K562 (cell line): ENCODE measurements at regions not wholly inside any gene's neighbourhood (a gene's known extent, or its start where the extent isn't known, plus 50 kb on each side); places are given as distances from the start of the nearest gene placed in this dataset.

Experiments
- FOXK1 ChIP-seq: sonication (generic); formaldehyde crosslinking; IDR thresholded peaks from 2 replicates; pipeline ENCODE4 v1.8.0; 2022; ENCODE audit warnings: missing genetic modification reagents, mild to moderate bottlenecking, borderline replicate concordance
- HDGF ChIP-seq: fragments of 450-650 bp; IDR thresholded peaks from 2 replicates; pipeline ENCODE4 v1.6.1; 2016
- IRF1 ChIP-seq: sonication (generic); formaldehyde crosslinking; IDR thresholded peaks from 2 replicates; pipeline ENCODE4 v1.8.0; 2022; ENCODE audit warnings: missing genetic modification reagents, mild to moderate bottlenecking, borderline replicate concordance
- JUN ChIP-seq, 2 experiments: sonication (generic) in 1 of 2; formaldehyde crosslinking in 1 of 2; IDR thresholded peaks; 2 replicates each; pipeline versions ENCODE4 v1.6.1 to v1.8.0; 2012 to 2022; ENCODE audit warnings: borderline replicate concordance in 2 of 2, mild to moderate bottlenecking in 2 of 2, improper control_type of control experiment in 1 of 2, low read depth in 1 of 2, low read length in 1 of 2, missing genetic modification reagents in 1 of 2
- KAT7 ChIP-seq: sonication (generic); formaldehyde crosslinking; IDR thresholded peaks from 2 replicates; pipeline ENCODE4 v1.8.0; 2022; ENCODE audit warnings: missing genetic modification reagents, mild to moderate bottlenecking, borderline replicate concordance
- LARP7 ChIP-seq: fragments of 450-650 bp; IDR thresholded peaks from 2 replicates; pipeline ENCODE4 v1.6.1; 2016
- MTA3 ChIP-seq: fragments of 450-650 bp; formaldehyde crosslinking; IDR thresholded peaks from 2 replicates; pipeline ENCODE4 v1.6.1; 2017; ENCODE audit warnings: mild to moderate bottlenecking, borderline replicate concordance
- POLR2A ChIP-seq: fragments of 450-650 bp; conservative IDR thresholded peaks from 2 replicates; pipeline ENCODE4 v1.6.1; 2016
- SP1 ChIP-seq: sonication (generic); formaldehyde crosslinking; IDR thresholded peaks from 2 replicates; pipeline ENCODE4 v1.8.1; 2022; ENCODE audit warnings: mild to moderate bottlenecking, missing genetic modification reagents
- TCF7L2 ChIP-seq: fragments of 150-350 bp; IDR thresholded peaks from 2 replicates; pipeline ENCODE4 v1.6.1; 2016; ENCODE audit warnings: low read depth, mild to moderate bottlenecking, low read length, moderate library complexity
- ZC3H4 ChIP-seq: sonication (generic); formaldehyde crosslinking; IDR thresholded peaks from 2 replicates; pipeline ENCODE4 v1.9.0; 2021; ENCODE audit warnings: missing genetic modification reagents, borderline replicate concordance
- ZNF57 ChIP-seq: fragments of 450-650 bp; formaldehyde crosslinking; IDR thresholded peaks from 2 replicates; pipeline ENCODE4 v1.4.0; 2020; ENCODE audit warnings: mild to moderate bottlenecking, moderate library complexity
- TF ChIP-seq, protein P1 (sequence below), 2 experiments: fragments of 450-650 bp; formaldehyde crosslinking in 1 of 2; IDR thresholded peaks; 2 replicates each; pipeline versions ENCODE4 v1.4.0 to v1.6.1; 2014 to 2020; ENCODE audit warnings: mild to moderate bottlenecking in 2 of 2, borderline replicate concordance in 1 of 2, low read depth in 1 of 2

- TF ChIP-seq KAT7 (CRISPR knock-in tag): no peak
- no peak for TF ChIP-seq ZC3H4 (CRISPR knock-in tag)
- no peak for TF ChIP-seq POLR2A
- no peak for TF ChIP-seq SP1 (CRISPR knock-in tag)
- TF ChIP-seq LARP7: no peak
- no peak for TF ChIP-seq JUN (IDR thresholded peaks at IDR 0.05; ENCODE audit: borderline replicate concordance, low read depth, low read length)
- TF ChIP-seq JUN (CRISPR knock-in tag; IDR thresholded peaks at IDR 0.05; ENCODE audit: borderline replicate concordance): no peak
- TF ChIP-seq, protein P1, sequence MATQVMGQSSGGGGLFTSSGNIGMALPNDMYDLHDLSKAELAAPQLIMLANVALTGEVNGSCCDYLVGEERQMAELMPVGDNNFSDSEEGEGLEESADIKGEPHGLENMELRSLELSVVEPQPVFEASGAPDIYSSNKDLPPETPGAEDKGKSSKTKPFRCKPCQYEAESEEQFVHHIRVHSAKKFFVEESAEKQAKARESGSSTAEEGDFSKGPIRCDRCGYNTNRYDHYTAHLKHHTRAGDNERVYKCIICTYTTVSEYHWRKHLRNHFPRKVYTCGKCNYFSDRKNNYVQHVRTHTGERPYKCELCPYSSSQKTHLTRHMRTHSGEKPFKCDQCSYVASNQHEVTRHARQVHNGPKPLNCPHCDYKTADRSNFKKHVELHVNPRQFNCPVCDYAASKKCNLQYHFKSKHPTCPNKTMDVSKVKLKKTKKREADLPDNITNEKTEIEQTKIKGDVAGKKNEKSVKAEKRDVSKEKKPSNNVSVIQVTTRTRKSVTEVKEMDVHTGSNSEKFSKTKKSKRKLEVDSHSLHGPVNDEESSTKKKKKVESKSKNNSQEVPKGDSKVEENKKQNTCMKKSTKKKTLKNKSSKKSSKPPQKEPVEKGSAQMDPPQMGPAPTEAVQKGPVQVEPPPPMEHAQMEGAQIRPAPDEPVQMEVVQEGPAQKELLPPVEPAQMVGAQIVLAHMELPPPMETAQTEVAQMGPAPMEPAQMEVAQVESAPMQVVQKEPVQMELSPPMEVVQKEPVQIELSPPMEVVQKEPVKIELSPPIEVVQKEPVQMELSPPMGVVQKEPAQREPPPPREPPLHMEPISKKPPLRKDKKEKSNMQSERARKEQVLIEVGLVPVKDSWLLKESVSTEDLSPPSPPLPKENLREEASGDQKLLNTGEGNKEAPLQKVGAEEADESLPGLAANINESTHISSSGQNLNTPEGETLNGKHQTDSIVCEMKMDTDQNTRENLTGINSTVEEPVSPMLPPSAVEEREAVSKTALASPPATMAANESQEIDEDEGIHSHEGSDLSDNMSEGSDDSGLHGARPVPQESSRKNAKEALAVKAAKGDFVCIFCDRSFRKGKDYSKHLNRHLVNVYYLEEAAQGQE (IDR thresholded peaks at IDR 0.05; ENCODE audit: borderline replicate concordance): no peak
- TF ChIP-seq, protein P1 (CRISPR knock-in tag; IDR thresholded peaks at IDR 0.05; ENCODE audit: low read depth): no peak
- no peak for TF ChIP-seq MTA3
- no peak for TF ChIP-seq TCF7L2
- TF ChIP-seq HDGF: no peak
- TF ChIP-seq IRF1 (CRISPR knock-in tag): no peak
- TF ChIP-seq ZNF57 (CRISPR knock-in tag): no peak
- no peak for TF ChIP-seq FOXK1
These were observed 1574.5 kb downstream of the MRPL39 start for GRCh38 chr21:24032709-24033232.
